Dedifferentiated amniotic fluid mesenchymal stem cell (primary cell): ENCODE measurements at regions not wholly inside any gene's neighbourhood (a gene's known extent, or its start where the extent isn't known, plus 50 kb on each side); places are given as distances from the start of the nearest gene placed in this dataset.
"Not testable (repeated sequence)": the region's sequence is repeated elsewhere in the genome, so short reads cannot be mapped to it uniquely, and the experiment has no call there.

ENCODE experiments used
- DNase-seq: peaks from one replicate; pipeline ENCODE4 v3.0.0-alpha.2; 2016; ENCODE audit errors: extremely low spot score

DNA sequence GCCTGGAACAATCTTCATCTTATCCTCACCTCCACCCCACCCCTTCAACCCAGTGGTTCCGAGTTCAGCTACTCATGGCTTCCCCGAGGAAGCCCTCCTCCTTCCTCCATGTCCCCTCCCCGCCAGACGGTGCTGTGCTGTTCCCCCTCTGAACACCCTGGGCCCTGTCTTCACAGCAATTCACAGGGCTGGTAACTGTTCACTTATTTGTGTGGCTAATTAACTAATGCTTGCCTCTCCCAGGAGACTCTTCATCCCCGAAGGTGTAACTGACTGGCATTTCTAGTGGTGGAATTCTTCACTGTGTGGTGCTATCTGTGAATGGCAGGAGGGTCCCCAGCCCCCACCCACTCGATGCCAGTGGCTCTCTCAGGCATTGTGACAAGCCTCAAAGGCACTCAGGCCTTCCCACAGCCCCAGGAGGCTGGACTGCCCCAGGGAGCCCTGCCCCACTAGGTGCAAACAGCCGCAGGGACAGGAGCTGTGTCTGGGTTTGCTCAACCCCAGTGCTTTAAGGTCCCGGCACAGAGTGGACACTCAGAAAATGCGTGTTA lies 133.7 kb upstream of the ID2 start:
- no peak for DNase-seq

DNA sequence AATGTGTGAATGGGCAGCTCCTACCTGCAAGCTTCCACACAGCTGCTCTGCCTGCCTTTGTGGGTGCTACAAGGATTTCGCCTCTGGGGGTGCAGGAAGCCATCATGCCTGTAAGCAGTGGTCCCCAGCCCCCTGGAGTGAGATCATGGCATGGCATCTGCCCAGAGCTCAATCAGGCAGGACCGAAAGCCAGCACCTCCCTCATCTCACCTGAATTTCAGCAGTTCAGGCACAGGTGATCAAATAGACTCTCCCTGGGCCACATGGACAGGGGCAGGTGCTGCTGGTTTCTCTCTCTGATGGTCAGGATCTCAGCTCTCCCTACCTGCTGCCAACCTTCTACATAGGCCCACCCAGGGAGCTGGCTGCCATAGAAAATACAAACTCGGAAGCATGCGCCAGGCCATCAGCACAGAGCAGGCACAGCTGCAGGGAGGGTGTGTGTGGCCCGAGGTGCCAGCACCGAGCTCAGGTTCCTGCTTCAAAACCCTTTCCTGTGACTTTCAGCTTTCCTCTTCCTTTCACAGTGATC lies 133.2 kb upstream of the ID2 start:
- no peak for DNase-seq

DNA sequence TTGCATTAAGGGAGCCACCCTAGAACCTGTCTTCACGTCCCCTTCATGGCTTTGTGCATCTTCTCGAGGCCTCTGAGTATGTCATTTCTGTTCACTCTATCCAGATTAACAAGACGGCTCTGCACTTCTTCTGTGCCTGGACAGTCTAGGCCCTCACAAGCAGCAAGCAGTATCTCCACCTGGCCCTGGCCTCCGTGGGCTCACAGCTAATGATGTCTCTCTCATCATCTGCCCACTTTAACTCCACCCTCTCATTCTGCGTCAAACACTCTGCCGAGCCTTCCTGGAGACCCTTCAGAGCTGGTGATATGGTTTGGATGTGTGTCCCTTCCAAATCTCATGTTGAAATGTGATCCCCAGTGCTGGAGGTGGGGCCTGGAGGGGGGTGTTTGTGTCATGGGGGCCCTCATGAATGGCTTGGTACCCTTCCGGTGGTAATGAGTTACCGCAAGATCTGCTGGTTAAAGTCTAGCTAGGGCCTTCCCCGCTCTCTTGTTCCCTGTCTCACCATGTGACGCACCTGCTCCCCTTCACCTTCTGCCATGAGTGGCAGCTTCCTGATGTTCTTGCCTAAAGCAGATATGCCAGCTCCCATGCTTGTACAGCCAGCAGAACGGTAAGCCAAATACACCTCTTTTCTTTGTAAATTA lies 132.5 kb upstream of the ID2 start:
- DNase-seq: no peak

DNA sequence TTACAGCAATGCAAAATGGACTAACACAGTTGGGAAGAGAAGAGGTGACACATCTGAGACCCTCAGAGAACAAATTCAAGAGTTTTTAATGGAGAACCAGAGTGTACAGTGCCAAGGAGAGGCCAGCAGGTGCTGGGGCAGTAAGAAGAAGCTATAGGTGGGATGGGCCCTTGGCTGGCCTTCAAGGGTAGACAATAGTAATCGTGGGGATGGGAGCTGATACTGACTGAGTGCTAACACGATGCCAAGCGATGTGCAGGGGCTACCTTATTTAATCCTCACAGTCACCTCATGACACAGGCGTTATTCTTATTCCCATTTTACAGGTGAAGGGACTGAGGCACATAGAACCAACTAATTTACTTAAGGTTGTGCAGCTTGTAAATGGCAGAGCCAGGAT lies 131.9 kb upstream of the ID2 start:
- DNase-seq: no peak

DNA sequence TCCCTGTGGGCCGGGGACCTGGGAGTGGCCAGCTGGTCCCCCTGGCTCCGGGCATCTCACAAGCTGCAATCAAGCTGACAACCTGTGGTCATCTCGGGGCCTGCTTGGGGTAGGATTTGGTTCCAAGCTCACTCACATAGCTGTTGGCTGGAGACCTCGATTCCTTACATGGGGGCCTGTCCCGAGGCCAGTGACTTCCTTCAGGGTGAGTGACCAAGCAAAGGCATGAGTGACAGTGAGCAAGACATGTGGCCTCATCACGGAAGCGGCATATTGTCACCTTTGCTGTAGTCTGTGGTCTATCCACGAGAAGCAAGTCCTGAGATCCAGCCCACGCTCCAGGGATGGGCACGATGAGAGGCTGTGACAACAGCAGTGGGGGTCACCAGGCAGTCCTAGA lies 131.4 kb upstream of the ID2 start:
- DNase-seq: no peak

DNA sequence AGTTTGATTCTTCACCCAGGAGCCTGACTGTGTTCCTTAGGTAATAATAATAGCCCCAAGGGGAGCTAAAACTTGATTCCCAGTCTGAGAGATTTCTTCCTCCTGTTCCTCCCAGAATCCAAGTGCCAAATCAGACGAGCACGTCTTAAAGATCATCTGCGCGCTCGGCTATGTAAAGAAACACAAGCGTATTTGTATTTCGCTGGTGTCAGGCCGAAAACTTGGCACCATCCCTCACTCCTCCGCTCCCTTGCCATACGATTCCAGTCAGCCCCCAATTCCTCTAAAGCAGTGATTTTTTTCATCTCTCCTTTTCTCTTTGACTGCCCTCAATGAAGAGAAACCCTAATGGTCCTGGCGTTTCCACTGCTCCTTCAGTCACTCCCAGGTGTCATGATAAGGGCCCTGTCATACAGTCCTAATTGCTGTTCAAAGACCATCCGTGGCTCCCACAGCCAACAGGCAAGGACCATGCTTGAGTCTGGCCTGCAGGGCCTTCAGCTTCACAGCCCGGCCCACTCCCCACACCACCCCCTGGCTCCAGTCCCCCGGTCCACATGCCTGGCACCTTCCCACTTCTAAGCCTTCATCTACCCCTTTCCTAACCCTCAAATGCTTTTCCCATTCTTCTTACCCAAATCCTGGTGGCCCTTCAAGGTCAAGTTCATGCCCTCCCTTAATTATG lies 130.8 kb upstream of the ID2 start:
- no peak for DNase-seq

DNA sequence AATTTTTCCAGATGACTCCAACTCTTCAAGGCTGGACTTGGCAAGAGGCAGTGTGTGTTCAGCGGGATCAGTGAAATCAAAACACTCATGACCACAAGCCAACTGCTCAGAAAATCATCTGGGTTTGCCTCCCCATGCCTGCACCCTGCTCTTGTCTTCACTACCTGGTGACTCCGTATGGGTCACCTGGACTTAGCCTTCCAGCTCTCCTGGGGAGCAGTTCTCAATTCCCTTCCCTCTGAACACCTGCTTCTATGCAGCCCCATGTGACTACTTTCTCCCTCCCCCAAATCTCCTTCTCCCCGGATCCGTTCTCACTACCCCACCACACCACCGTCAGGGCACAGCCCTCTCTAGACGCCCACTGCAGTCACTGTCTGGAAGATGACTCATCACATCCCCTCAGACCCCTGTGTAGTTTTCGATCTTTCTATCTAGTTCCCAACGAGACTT lies 130.2 kb upstream of the ID2 start:
- DNase-seq: no peak

DNA sequence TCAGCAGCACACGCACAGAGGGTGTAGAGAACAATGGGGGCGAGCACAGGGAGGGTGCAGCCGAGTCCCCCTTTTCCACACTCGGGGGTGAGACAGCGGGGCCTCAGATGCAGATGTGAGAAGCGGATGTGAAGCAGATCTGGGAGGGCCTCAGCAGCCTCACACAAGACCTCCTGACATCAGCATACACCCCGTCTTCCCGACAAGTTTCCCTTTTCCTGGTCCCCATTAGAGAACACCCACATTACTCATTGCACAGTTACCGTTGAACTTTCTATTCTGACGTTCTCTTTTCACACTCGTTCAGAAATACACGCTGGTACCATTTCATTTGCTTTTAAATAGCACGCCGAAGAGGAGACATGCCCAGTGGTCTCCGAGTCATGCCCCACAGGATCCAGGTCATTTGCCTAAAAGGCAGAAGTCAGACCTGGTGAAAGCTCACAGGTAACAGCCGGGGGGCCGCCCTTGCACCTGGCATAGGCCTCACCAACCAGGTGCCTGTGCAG lies 129.5 kb upstream of the ID2 start:
- no peak for DNase-seq

DNA sequence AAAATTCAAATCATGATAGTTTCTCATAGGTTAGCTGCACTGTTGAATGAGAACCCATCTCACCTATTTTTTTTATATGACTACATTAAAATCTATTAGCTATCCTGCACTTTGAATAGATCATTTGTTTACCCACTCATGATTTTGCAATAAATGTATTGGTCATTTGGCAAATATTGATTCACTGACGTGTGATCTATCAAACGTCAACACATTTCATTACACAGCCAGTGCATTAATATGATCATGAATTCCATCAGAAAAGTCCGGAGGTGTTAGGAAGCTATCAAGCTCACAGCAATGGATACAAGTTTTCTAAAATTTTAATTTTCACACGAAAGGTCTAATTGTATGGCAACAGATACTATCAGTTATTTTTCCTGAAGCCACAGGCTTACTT lies 128.2 kb upstream of the ID2 start:
- no peak for DNase-seq

DNA sequence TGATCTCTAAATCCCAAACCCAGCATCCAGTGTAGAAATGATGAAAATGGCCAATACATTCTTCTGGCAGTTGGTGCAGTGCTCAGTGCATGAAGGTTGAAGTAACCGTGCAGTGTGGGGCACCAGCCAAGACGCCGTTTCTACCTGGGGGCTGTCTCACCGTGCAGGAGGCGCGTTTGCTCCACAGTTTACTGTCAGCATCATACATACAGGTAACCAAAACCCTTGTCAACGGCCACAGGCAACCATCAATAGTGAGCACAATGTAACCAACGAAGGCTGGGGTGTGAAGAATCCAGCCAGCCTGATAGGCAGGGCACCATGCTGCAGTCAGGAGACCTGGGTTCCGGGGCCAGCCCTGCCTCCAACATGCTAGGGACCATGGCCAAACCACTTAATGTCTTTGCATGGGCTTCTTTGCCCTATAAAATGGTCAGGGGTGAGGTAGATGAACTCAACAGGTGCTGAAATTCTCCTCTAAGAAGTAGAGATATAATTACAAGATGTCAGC lies 127.5 kb upstream of the ID2 start:
- DNase-seq: no peak

DNA sequence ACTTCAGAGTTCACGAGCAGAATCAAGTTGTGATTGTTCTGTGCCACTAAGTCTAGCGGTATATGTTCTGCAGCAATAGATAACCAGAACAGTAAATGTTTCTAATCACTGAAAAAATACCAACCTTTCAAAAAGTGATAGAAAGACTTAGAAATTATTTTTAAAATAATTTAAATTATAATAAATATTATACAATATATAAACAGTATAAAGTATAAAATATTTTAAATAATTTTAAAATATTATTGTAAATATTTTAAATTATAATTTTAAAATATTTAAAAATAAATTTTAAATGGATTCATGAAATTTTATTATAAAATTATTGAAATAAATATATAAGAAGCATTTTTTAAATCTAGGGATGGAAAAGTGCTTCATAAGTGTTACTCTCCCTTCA lies 126.3 kb upstream of the ID2 start:
- DNase-seq: no peak

DNA sequence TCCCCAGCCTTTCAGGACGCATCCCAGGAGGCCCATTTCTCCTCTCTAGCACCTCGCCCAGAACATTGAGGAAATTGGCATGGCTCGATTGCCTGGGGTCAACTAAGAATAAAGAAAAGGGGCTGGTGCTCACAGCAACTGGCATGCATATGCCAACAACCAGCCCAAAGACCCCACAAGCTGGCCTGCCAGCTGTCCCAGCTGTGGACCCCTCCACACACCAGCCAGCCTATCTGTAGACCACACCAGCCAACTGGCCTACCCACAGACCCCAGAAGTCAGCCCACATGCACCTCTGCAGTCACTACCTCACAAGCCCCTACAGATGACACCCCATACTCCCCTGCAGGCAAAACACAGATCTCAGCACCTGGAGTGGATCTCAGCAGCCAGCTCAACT lies 123.8 kb upstream of the ID2 start:
- no peak for DNase-seq

DNA sequence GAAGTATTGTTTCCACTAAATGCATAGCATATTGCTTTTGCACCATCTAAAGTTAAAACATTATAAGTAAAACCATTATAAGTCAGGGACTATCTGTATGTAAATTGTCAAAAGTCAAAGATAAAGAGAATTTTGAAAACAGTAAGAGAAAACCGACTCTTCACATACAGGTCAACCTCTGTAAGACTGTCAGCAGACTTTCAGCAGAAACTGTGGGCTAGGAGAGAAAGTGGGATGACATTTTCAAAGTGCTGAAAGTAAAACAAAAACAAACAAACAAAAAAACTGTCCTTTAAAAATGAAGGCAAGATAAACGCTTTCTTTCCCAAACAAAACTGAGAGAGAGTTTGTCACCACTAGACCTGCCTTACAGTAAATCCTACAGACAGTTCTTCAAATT lies 122.9 kb upstream of the ID2 start:
- DNase-seq: no peak

DNA sequence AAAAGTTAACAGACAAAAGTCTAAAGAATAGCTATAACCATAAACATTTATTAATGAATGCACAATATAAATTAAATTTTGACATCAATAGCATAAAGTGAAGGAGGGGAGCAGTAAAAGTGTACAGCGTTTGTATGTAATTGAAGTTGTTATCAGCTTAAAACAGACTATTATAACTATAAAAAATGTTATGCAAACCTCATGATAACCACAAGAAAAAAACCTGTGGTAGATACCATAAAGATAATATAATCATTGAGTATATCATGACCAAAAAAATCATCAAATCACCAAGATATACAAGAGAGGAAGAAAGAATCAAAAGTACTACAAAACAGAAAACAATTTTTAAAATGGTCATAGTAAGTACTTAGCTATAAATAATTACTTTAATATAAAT lies 122.1 kb upstream of the ID2 start:
- DNase-seq: no peak

DNA sequence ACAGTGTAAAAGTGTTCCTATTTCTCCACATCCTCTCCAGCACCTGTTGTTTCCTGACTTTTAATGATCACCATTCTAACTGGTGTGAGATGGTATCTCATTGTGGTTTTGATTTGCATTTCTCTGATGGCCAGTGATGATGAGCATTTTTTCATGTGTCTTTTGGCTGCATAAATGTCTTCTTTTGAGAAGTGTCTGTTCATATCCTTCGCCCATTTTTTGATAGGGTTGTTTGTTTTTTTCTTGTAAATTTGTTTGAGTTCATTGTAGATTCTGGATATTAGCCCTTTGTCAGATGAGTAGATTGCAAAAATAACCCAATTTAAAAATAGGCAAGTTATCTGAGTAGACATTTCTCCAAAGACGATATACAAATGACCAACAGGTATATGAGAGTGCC lies 120.2 kb upstream of the ID2 start:
- not testable (repeated sequence) for DNase-seq

DNA sequence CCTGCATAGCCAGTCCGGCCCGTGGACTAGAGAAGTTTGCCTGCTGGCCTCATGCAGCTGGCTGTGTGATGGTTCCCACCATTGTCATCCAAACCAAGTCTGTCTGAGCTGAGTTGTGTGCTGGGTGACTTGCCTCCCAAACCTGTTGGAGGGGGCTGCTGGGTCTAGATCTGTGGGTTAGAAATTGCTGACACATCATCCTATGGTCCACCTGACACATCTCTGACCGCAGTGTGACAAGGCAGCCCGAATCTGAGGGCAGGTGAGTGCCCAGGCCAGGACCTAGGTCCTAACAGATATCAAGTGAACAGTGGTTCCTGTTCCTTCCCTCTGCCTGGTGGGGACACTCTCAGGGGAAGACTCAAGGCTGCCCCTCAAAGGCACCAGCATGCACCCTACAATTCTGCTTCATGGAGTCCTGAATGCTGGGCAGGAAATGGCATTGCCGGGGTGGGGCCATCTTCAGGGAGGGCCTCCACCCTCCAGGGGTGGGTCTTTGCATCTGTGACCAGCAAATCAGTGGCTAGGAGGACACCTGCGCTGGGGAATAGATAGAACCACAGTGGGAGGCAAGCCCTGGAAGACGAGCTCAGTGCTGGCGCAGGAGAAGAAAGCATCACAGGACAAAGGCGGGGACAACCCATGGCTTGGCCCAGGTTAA lies 117.9 kb upstream of the ID2 start:
- no peak for DNase-seq

DNA sequence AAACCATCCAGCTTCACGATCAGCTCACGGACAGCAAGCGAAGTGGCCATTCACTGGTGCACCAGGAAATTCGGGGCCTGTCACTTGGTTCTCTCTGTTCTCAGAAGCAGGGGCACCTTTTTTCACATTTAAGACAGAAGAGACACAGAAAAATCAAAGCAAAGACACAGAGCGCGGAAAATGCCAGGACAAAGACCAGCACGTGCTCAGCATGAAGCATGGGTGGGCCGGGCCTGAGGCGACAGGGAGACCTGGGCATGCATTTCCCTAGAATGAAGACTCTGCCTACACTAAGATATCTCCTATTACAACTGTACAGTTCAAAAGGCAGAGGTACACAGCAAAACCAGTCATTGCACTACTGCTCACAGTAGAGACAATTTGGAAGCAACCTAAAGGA lies 117.4 kb upstream of the ID2 start:
- no peak for DNase-seq

DNA sequence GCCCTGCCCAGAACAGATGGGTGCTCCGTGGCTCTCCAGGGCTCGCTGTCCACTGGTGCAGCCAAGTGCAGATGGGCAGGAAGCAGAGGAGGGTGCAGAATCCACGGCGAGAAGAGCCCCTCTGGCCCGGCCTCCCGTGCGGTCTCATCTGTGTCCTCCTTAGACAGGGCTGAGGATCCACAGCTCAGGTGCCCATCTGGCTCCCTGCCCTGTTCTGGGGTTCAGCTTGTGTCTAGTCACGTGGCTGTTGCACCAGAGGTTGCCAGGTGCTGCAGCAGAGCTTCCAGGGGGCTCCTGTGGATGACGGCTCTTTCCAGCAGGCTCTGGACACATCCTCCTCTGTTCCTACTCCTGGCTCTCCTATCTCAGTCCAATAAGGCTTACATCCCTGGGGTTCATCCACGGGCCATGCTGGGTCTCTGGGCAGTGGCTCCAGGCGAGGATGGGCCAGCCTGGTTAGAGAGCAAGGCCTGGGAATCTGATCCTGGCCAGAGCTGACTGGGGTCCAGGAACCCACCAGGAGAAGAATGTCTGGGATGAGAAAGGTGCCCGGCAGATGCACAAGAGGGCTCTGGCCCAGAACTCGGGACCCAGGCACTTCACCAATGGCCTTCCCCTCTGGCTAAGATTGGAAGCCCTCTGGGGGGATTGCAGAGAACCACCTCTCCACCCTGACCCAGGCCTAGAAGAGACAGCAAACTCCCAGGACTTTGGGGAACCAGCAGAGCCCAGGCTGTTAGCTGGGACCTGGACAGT lies 116.3 kb upstream of the ID2 start:
- DNase-seq: no peak

DNA sequence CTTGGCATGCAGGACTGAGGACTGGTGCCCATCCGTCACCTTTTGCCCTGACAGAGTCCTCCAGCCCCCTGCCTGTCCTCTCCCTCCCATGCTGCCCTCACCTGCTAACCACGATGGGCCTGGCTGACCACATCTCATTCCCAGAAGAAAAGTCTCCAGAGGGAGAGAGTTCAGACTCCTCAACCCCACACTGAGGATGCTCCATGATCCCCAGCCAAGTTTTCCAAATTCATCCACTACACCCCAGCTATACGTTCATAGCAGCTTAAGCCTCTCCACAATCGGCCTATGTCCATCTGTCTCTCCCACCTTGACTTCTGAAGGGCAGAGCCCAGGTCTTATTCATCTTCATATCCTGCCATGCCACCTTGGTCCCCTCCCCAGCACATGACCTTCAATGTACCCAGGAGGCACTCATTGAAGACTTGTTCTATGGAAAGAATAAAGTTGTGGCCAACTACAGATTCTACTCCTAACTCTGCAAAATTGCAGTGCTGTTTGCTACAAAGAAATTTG lies 115.6 kb upstream of the ID2 start:
- DNase-seq: no peak

DNA sequence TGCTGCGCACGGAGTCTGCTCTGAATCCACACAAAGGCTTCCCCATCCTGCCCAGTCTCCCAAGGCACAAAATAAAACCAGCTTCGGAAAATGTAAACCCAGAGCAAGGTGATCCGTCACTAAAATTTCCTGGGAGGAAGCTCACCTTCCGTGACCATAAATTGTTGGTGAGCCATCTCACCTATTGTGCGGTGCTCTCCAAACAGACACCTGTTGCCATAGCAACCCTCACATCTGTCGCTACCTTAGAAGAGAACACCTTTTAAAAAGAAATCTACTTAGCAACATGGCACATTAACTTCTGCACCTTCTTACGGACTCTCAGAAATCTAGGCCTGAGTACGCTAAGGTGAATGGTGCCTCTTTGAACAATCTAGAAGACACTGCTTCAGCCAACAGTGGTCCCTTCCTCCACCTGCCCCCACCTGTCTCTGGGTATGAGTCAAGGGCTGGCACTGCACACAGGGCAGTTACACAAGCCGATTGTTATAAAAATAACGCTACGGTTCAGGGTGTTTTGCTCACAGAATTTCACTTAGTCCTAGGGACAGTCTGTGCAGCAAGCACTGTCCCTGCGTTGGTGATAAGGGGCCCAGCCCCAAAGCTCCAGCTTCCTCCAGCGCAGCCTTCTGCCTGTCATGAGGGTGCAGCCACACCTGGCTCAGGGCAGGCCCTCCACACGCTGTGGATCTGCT lies 114.9 kb upstream of the ID2 start:
- no peak for DNase-seq
